Epithelial cell of esophagus (primary cell): ENCODE measurements at regions not wholly inside any gene's neighbourhood (a gene's known extent, or its start where the extent isn't known, plus 50 kb on each side); places are given as distances from the start of the nearest gene placed in this dataset.

Experiments
- DNase-seq: peaks from one replicate; pipeline ENCODE4 v3.0.0; 2010; ENCODE audit warnings: low read depth
- H3K4me3 ChIP-seq: 2 replicates; pipeline ENCODE4 v1.5.1; 2011; ENCODE audit warnings: mild to moderate bottlenecking, low read length, control low read depth
- CTCF ChIP-seq: IDR thresholded peaks from 2 replicates; pipeline ENCODE4 v1.5.1; 2011; ENCODE audit warnings: low read depth, mild to moderate bottlenecking, low read length, control low read depth, inconsistent platforms; ENCODE audit not compliant: insufficient read depth; ENCODE audit errors: missing control alignments

- no peak for DNase-seq
Measured at GRCh38 chr1:235925016-235925415, 58.3 kb upstream of the LYST start.

GRCh38 chr1:235923466-235924021 is 56.8 kb upstream of the LYST start:
- H3K4me3 ChIP-seq: no peak overlapping the region
- DNase-seq: peak; percentile 67
- no peak for TF ChIP-seq CTCF

More at GRCh38 chr1:235925016-235925415, 58.3 kb upstream of the LYST start:
- no peak for TF ChIP-seq CTCF
- no peak overlapping the region for H3K4me3 ChIP-seq

- peak; percentile 49 for DNase-seq
- TF ChIP-seq CTCF: no peak
- H3K4me3 ChIP-seq: no peak overlapping the region
Measured at GRCh38 chr1:235920596-235921375, 54.1 kb upstream of the LYST start.

GRCh38 chr1:235919833-235920441 is 53.2 kb upstream of the LYST start:
- DNase-seq: peak; percentile 92
- H3K4me3 ChIP-seq: no peak overlapping the region
- TF ChIP-seq CTCF: no peak

GRCh38 chr1:235919127-235919832 is 52.6 kb upstream of the LYST start:
- H3K4me3 ChIP-seq: no peak overlapping the region
- no peak for TF ChIP-seq CTCF
- no peak for DNase-seq

GRCh38 chr1:235918465-235918864 is 51.8 kb upstream of the LYST start:
- no peak overlapping the region for H3K4me3 ChIP-seq
- no peak for DNase-seq
- TF ChIP-seq CTCF: no peak
